ENCODE measurements at regions not wholly inside any gene's neighbourhood (a gene's known extent, or its start where the extent isn't known, plus 50 kb on each side); places are given as distances from the start of the nearest gene placed in this dataset.

GRCh38 chr4:156442912-156443311 lies 489.2 kb upstream of the CTSO start:
- Histone ChIP-seq H3K27ac (no peak overlapping the region), H3K27me3 (no peaks in the 10 kb centered on the region), H3K4me1 (no peaks in the 10 kb centered on the region), H3K36me3 (no peaks in the 10 kb centered on the region), H3K4me3 (no peak overlapping the region), H3K9me3 (no peaks in the 10 kb centered on the region)
- ATAC-seq, result no peak
- no peak for DNase-seq
- no peak for TF ChIP-seq CTCF (IDR thresholded peaks at IDR 0.05)
- no peak for TF ChIP-seq POLR2A (IDR thresholded peaks at IDR 0.05)
- intact Hi-C loops (cut with DNase I), result no loop called here

GRCh38 chr4:156439576-156440200 lies 486.0 kb upstream of the CTSO start:
- H3K9me3 ChIP-seq, result no peaks in the 10 kb centered on the region
- no peak for ATAC-seq
- intact Hi-C loops (cut with DNase I), result no loop called here
- H3K27me3 ChIP-seq, result no peaks in the 10 kb centered on the region
- TF ChIP-seq CTCF (IDR thresholded peaks at IDR 0.05) (no peak), POLR2A (IDR thresholded peaks at IDR 0.05) (no peak)
- H3K27ac ChIP-seq, result no peak overlapping the region
- no peaks in the 10 kb centered on the region for H3K4me1 ChIP-seq
- no peak for DNase-seq
- WGBS, 4 donors, result 75 to 84% (median 76%) methylated on average over 4 of the region's 4 CpGs
- H3K36me3 ChIP-seq, result no peaks in the 10 kb centered on the region
- H3K4me3 ChIP-seq, result no peak overlapping the region

- DNase-seq, result no peak
- H3K27me3 ChIP-seq, result no peaks in the 10 kb centered on the region
- ATAC-seq, result no peak
- H3K9me3 ChIP-seq, result no peaks in the 10 kb centered on the region
- no peak overlapping the region for H3K27ac ChIP-seq
- intact Hi-C loops (cut with DNase I), result no loop called here
- no peaks in the 10 kb centered on the region for H3K4me1 ChIP-seq
- no peak overlapping the region for H3K4me3 ChIP-seq
- 27 to 48% (median 38%) methylated on average over 2 of the region's 2 CpGs for WGBS, 4 donors
- TF ChIP-seq POLR2A (IDR thresholded peaks at IDR 0.05), result no peak
- no peak for TF ChIP-seq CTCF (IDR thresholded peaks at IDR 0.05)
- no peaks in the 10 kb centered on the region for H3K36me3 ChIP-seq
These were observed 484.0 kb upstream of the CTSO start for GRCh38 chr4:156437666-156438065.

GRCh38 chr4:156422576-156422975 lies 468.9 kb upstream of the CTSO start:
- no peak for DNase-seq
- TF ChIP-seq CTCF (IDR thresholded peaks at IDR 0.05), result no peak
- no peak for TF ChIP-seq POLR2A (IDR thresholded peaks at IDR 0.05)
- no peak overlapping the region for H3K4me3 ChIP-seq
- no peaks in the 10 kb centered on the region for H3K27me3 ChIP-seq
- 83 to 95% (median 89%) methylated on average over 1 of the region's 1 CpG for WGBS, 4 donors
- intact Hi-C loops (cut with DNase I), result no loop called here
- peaks cover 0 to 6% (median 0%) of the 10 kb centered on the region in 12 donors for H3K9me3 ChIP-seq
- H3K27ac ChIP-seq, result no peak overlapping the region
- no peak for ATAC-seq
- no peaks in the 10 kb centered on the region for H3K36me3 ChIP-seq
- no peaks in the 10 kb centered on the region for H3K4me1 ChIP-seq
